NCI-H146 treated with DMSO at 0.1 percent for 48 hours (cell line): ENCODE measurements at regions not wholly inside any gene's neighbourhood (a gene's known extent, or its start where the extent isn't known, plus 50 kb on each side); places are given as distances from the start of the nearest gene placed in this dataset.
"Not testable (repeated sequence)": the region's sequence is repeated elsewhere in the genome, so short reads cannot be mapped to it uniquely, and the experiment has no call there.

Source experiments
- DNase-seq: peaks from one replicate; lab custom pipeline; 2025; ENCODE audit not compliant: unreplicated experiment; lab: John Stamatoyannopoulos, UW

- DNase-seq: no peak
Measured at GRCh38 chr13:85132986-85133385, 666.2 kb downstream of the SLITRK6 start.

GRCh38 chr13:85123501-85123900 is 675.7 kb downstream of the SLITRK6 start:
- not testable (repeated sequence) for DNase-seq

- no peak for DNase-seq
Measured at GRCh38 chr13:85108356-85108755, 690.9 kb downstream of the SLITRK6 start.

- no peak for DNase-seq
Measured at GRCh38 chr13:85099245-85099644, 700.0 kb downstream of the SLITRK6 start.

GRCh38 chr13:85095418-85096272 is 703.6 kb downstream of the SLITRK6 start:
- no peak for DNase-seq

- DNase-seq: no peak
Measured at GRCh38 chr13:85093808-85094207, 705.4 kb downstream of the SLITRK6 start.

- DNase-seq: no peak
Measured at GRCh38 chr13:85091631-85092234, 707.5 kb downstream of the SLITRK6 start.

GRCh38 chr13:85089186-85089585 is 710.0 kb downstream of the SLITRK6 start:
- no peak for DNase-seq

- no peak for DNase-seq
Measured at GRCh38 chr13:85080691-85081090, 718.5 kb downstream of the SLITRK6 start.

- no peak for DNase-seq
Measured at GRCh38 chr13:85076343-85076742, 722.9 kb downstream of the SLITRK6 start.

- no peak for DNase-seq
Measured at GRCh38 chr13:85074543-85075313, 724.5 kb downstream of the SLITRK6 start.

- peak; percentile 12 for DNase-seq
Measured at GRCh38 chr13:85068231-85068630, 731.0 kb downstream of the SLITRK6 start.

- peak; percentile 95 for DNase-seq
Measured at GRCh38 chr13:85040215-85040614, 759.0 kb downstream of the SLITRK6 start.

GRCh38 chr13:85031771-85032170 is 767.4 kb downstream of the SLITRK6 start:
- no peak for DNase-seq

- no peak for DNase-seq
Measured at GRCh38 chr13:85028035-85028434, 771.2 kb downstream of the SLITRK6 start.

- no peak for DNase-seq
Measured at GRCh38 chr13:85019121-85019520, 780.1 kb downstream of the SLITRK6 start.

- DNase-seq: no peak
Measured at GRCh38 chr13:85013006-85013405, 786.2 kb downstream of the SLITRK6 start.

- DNase-seq: no peak
Measured at GRCh38 chr13:85009447-85009846, 789.8 kb downstream of the SLITRK6 start.

GRCh38 chr13:84999252-84999651 is 800.0 kb downstream of the SLITRK6 start:
- DNase-seq: no peak

GRCh38 chr13:84998681-84999080 is 800.5 kb downstream of the SLITRK6 start:
- no peak for DNase-seq

GRCh38 chr13:84997858-84998257 is 801.4 kb downstream of the SLITRK6 start:
- DNase-seq: no peak

- no peak for DNase-seq
Measured at GRCh38 chr13:84994582-84994981, 804.6 kb downstream of the SLITRK6 start.
